ENCODE measurements at regions not wholly inside any gene's neighbourhood (a gene's known extent, or its start where the extent isn't known, plus 50 kb on each side); places are given as distances from the start of the nearest gene placed in this dataset.
"Not testable (repeated sequence)": the region's sequence is repeated elsewhere in the genome, so short reads cannot be mapped to it uniquely, and the experiment has no call there.

DNA sequence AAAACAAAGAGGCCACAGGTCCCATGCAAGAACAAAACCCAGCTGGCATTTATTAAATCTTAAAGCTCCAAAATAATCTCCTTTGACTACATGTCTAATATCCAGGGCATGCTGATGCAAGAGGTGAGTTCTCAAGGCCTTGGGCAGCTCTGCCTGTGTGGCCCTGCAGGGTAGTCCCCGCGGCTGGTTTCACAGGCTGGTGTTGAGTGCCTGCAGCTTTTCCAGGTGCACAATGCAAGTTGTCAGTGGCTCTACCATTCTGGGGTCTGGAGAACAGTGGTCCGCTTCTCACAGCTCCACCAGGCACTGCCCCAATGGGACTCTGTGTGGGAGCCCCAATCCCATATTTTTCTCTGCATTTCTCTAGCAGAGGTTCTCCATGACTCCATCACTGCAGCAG is 54.4 kb upstream of the HCN1 start (continued):
- TF ChIP-seq KLF10 (CRISPR knock-in tag; IDR thresholded peaks at IDR 0.05) (no peak), NRF1 (conservative IDR thresholded peaks at IDR 0.05 in 1 of 2, IDR thresholded peaks at IDR 0.05 in 1 of 2) (no peak)
- TF ChIP-seq, protein P1, sequence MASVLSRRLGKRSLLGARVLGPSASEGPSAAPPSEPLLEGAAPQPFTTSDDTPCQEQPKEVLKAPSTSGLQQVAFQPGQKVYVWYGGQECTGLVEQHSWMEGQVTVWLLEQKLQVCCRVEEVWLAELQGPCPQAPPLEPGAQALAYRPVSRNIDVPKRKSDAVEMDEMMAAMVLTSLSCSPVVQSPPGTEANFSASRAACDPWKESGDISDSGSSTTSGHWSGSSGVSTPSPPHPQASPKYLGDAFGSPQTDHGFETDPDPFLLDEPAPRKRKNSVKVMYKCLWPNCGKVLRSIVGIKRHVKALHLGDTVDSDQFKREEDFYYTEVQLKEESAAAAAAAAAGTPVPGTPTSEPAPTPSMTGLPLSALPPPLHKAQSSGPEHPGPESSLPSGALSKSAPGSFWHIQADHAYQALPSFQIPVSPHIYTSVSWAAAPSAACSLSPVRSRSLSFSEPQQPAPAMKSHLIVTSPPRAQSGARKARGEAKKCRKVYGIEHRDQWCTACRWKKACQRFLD (CRISPR knock-in tag; IDR thresholded peaks at IDR 0.05): no peak

DNA sequence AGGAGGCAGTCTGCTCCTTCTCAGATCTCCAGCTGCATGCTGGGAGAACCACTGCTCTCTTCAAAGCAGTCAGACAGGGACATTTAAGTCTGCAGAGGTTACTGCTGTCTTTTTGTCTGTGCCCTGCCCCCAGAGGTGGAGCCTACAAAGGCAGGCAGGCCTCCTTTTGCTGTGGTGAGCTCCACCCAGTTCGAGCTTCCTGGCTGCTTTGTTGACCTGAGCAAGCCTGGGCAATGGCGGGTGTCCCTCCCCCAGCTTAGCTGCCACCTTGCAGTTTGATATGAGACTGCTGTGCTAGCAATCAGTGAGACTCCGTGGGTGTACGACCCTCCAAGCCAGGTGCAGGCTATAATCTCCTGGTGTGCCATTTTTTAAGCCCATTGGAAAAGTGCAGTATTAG is 52.3 kb upstream of the HCN1 start:
- H3K9me3 ChIP-seq (replicated peaks; ENCODE audit: control insufficient read depth, insufficient read depth, low read depth, low read length); H3K9ac ChIP-seq (ENCODE audit: insufficient read depth in 1 of 2, low read depth in 2 of 2, low read length in 2 of 2); FAIRE-seq; ATAC-seq; CTCF ChIA-PET (ENCODE audit: low intra/inter-chr PET ratio); H3K79me2 ChIP-seq (ENCODE audit: control insufficient read depth, insufficient read depth, low read length); H3K9me1 ChIP-seq (ENCODE audit: control insufficient read depth, insufficient read depth, low read length); H4K20me1 ChIP-seq (replicated peaks; ENCODE audit: control insufficient read depth, insufficient read depth, low read length); H3K4me2 ChIP-seq (ENCODE audit: insufficient read depth, low read length); BruUV-seq (replicated peaks); H3K27me3 ChIP-seq (ENCODE audit: control insufficient read depth in 2 of 2, insufficient read depth in 2 of 2, low read length in 2 of 2); H2AFZ ChIP-seq (ENCODE audit: low read depth, low read length); H3K4me3 ChIP-seq; H3K27ac ChIP-seq (ENCODE audit: extremely low read depth, low read depth, low read length); H3K4me1 ChIP-seq (replicated peaks in 1 of 2; ENCODE audit: control insufficient read depth in 2 of 2, insufficient read depth in 2 of 2, low read length in 2 of 2); in situ Hi-C loops (cut with MboI); intact Hi-C loops (cut with micrococcal nuclease); H3K36me3 ChIP-seq (ENCODE audit: control insufficient read depth, insufficient read depth, low read length); POLR2A ChIA-PET; DNase-seq (ENCODE audit: extremely low read depth in 1 of 4, low spot score in 3 of 4): not testable (repeated sequence)
- 2% methylated on average over 4 of the region's 4 CpGs for WGBS (ENCODE audit: insufficient coverage, low coverage, missing lambda C conversion rate)
